ENCODE measurements at regions not wholly inside any gene's neighbourhood (a gene's known extent, or its start where the extent isn't known, plus 50 kb on each side); places are given as distances from the start of the nearest gene placed in this dataset.

DNA sequence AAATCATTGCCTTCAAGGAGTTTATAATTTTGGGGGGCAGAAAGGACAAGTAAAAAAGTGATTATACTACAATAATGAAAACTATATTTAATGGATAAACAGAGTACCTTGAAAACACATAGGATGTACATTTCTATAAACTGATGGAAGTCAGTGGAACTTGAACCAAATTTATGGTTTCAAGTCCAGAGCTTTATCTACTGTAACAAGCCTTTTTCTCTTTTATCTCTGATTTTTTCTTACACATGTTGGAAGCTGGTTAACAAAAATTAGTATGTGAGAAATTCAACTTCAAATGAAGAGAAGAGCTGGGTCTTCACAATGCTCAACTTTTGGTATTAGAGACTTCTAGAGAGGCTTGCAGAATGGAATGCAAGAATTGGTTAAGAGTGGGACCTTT, 393.6 kb downstream of the LMO7 start:
- H4K20me1 ChIP-seq (replicated peaks in 1 of 2; ENCODE audit: control insufficient read depth in 1 of 2, insufficient read depth in 2 of 2, low read length in 2 of 2): no peaks in the 10 kb centered on the region
- no peak overlapping the region for H3K4me3 ChIP-seq (ENCODE audit: extremely low read depth in 1 of 4, insufficient read depth in 2 of 4, low read depth in 3 of 4, low read length in 4 of 4)
- no peaks in the 10 kb centered on the region for H3K4me1 ChIP-seq (replicated peaks in 1 of 4; ENCODE audit: control insufficient read depth in 3 of 4, insufficient read depth in 4 of 4, low read length in 3 of 4)
- no peaks in the 10 kb centered on the region for H3K9me3 ChIP-seq (ENCODE audit: insufficient read depth in 2 of 2, low read depth in 1 of 2, low read length in 1 of 2)
- no peaks in the 10 kb centered on the region for H3K36me3 ChIP-seq (ENCODE audit: control insufficient read depth in 2 of 4, insufficient read depth in 4 of 4, low read length in 3 of 4)
- H2BK15ac ChIP-seq (ENCODE audit: low read length): no peak overlapping the region
- H3K9ac ChIP-seq (replicated peaks in 1 of 4; ENCODE audit: extremely low read depth in 1 of 4, low read depth in 3 of 4, low read length in 3 of 4): no peak overlapping the region
- no peak overlapping the region for H2BK12ac ChIP-seq (ENCODE audit: low read depth, low read length)
- H3K79me1 ChIP-seq (ENCODE audit: low read depth, low read length): no peaks in the 10 kb centered on the region
- H3K27me3 ChIP-seq (replicated peaks in 1 of 4; ENCODE audit: control insufficient read depth in 3 of 4, extremely low read depth in 1 of 4, insufficient read depth in 3 of 4, low read length in 3 of 4): no peaks in the 10 kb centered on the region
- ChIA-PET POLR2A (ENCODE audit: partially characterized antibody) (no interaction called here), CTCF (ENCODE audit: partially characterized antibody) (interaction anchor here (0.7 to 2.4 kb wide), 7 partner anchors 9 to 444 kb away, joined by 3 to 12 read pairs (median 3); no protein-coding TSS in a partner anchor)
- no peak overlapping the region for H2AFZ ChIP-seq (ENCODE audit: low read length)
- no peak overlapping the region for H4K8ac ChIP-seq (ENCODE audit: extremely low read depth, insufficient read depth, low read length)
- H3K4me2 ChIP-seq (ENCODE audit: insufficient read depth in 1 of 2, low read depth in 2 of 2, low read length in 2 of 2): no peak overlapping the region
- no peak for DNase-seq (ENCODE audit: low read depth in 1 of 2, low spot score in 2 of 2)
- H3K4ac ChIP-seq (replicated peaks; ENCODE audit: insufficient read length, low read depth, low read length): no peak overlapping the region
- H4K91ac ChIP-seq (replicated peaks; ENCODE audit: insufficient read length, low read length): no peak overlapping the region
- H3K56ac ChIP-seq (replicated peaks; ENCODE audit: insufficient read length, low read depth, low read length): no peak overlapping the region
- FAIRE-seq: no peak
- H3K23ac ChIP-seq (ENCODE audit: insufficient read length): no peak overlapping the region
- H2AK5ac ChIP-seq (ENCODE audit: low read depth, low read length): no peak overlapping the region
- no peak overlapping the region for H2BK20ac ChIP-seq (ENCODE audit: low read length)
- no peaks in the 10 kb centered on the region for H3K79me2 ChIP-seq (ENCODE audit: control insufficient read depth in 1 of 2, insufficient read depth in 2 of 2, low read length in 2 of 2)
- no peaks in the 10 kb centered on the region for H3K23me2 ChIP-seq (ENCODE audit: low read depth, low read length)
- no peak overlapping the region for H4K5ac ChIP-seq (ENCODE audit: insufficient read length, low read depth, low read length)
- H2BK5ac ChIP-seq (ENCODE audit: low read depth, low read length): no peak overlapping the region
- no peak overlapping the region for H3K14ac ChIP-seq (ENCODE audit: insufficient read length)
- H3K27ac ChIP-seq (ENCODE audit: low read depth, low read length): no peak overlapping the region
- H2BK120ac ChIP-seq (replicated peaks; ENCODE audit: low read depth, low read length): no peak overlapping the region
- no peak overlapping the region for H3K18ac ChIP-seq (ENCODE audit: extremely low read depth, low read length)
- TF ChIP-seq TAF1 (IDR thresholded peaks at IDR 0.05; ENCODE audit: low read depth, low read length) (no peak), KDM1A (IDR thresholded peaks at IDR 0.05; ENCODE audit: borderline replicate concordance, low read length) (no peak), YY1 (IDR thresholded peaks at IDR 0.05; ENCODE audit: low read depth, low read length) (no peak), SIX5 (IDR thresholded peaks at IDR 0.05; ENCODE audit: low read depth, low read length) (no peak), POU5F1 (IDR thresholded peaks at IDR 0.05; ENCODE audit: low read depth, low read length) (no peak), EGR1 (IDR thresholded peaks at IDR 0.05; ENCODE audit: borderline replicate concordance, low read depth, low read length) (no peak), JUN (IDR thresholded peaks at IDR 0.05; ENCODE audit: low read depth, low read length) (no peak), POLR2A (IDR thresholded peaks at IDR 0.05; ENCODE audit: control extremely low read depth in 1 of 2, low read depth in 2 of 2, low read length in 2 of 2) (no peak), SAP30 (IDR thresholded peaks at IDR 0.05; ENCODE audit: insufficient read depth, insufficient replicate concordance, low read length) (no peak), RNF2 (IDR thresholded peaks at IDR 0.05; ENCODE audit: borderline replicate concordance, low read depth, low read length, missing control alignments, poor library complexity, severe bottlenecking) (no peak), NRF1 (IDR thresholded peaks at IDR 0.05; ENCODE audit: low read depth, low read length) (no peak), KDM4A (IDR thresholded peaks at IDR 0.05; ENCODE audit: low read depth, low read length, severe bottlenecking) (no peak), HDAC2 (IDR thresholded peaks at IDR 0.05; ENCODE audit: borderline replicate concordance in 1 of 2, low read depth in 2 of 2, low read length in 2 of 2) (no peak), BCL11A (IDR thresholded peaks at IDR 0.05; ENCODE audit: low read depth in 2 of 2, low read length in 2 of 2) (no peak), RFX5 (IDR thresholded peaks at IDR 0.05; ENCODE audit: borderline replicate concordance, low read depth, low read length) (no peak), POLR2AphosphoS5 (IDR thresholded peaks at IDR 0.05; ENCODE audit: low read depth, low read length) (no peak)

All from H1 (cell line).